H1 (cell line): ENCODE measurements at regions not wholly inside any gene's neighbourhood (a gene's known extent, or its start where the extent isn't known, plus 50 kb on each side); places are given as distances from the start of the nearest gene placed in this dataset.

Experiments
- CTCF ChIA-PET: fragments of 300-600 bp; sonication (Branson Sonifier 250); formaldehyde crosslinking; loops from one replicate; lab custom pipeline; 2021; ENCODE audit not compliant: partially characterized antibody; lab: Charles Lee
- POLR2A ChIA-PET: fragments of 300-600 bp; sonication (Branson Sonifier 250); formaldehyde crosslinking; loops from one replicate; lab custom pipeline; 2021; ENCODE audit warnings: inconsistent platforms; ENCODE audit not compliant: partially characterized antibody; lab: Charles Lee
- DNase-seq, 2 experiments: peaks; one replicate each; pipeline versions ENCODE4 v3.0.0 to v3.0.0-alpha.2; 2010 to 2022; ENCODE audit warnings: low spot score in 2 of 2, low read depth in 1 of 2, mixed read lengths in 1 of 2
- FAIRE-seq: peaks from 2 replicates; lab custom pipeline; 2011; peaks lifted over from hg19 to GRCh38; lab: Jason Lieb, UNC
- H2AFZ ChIP-seq: 2 replicates; pipeline ENCODE4 v1.8.1; 2012; ENCODE audit warnings: low read length, inconsistent platforms
- H2AK5ac ChIP-seq: 2 replicates; pipeline ENCODE4 v1.6.1; 2013; ENCODE audit warnings: low read depth, low read length
- H2BK120ac ChIP-seq: replicated peaks from 2 replicates; pipeline ENCODE3; 2013; ENCODE audit warnings: low read depth, low read length, inconsistent platforms
- H2BK12ac ChIP-seq: 2 replicates; pipeline ENCODE4 v1.6.1; 2013; ENCODE audit warnings: low read depth, low read length
- H2BK15ac ChIP-seq: 2 replicates; pipeline ENCODE4 v1.6.1; 2013; ENCODE audit warnings: low read length
- H2BK20ac ChIP-seq: 2 replicates; pipeline ENCODE4 v1.6.1; 2013; ENCODE audit warnings: low read length
- H2BK5ac ChIP-seq: 2 replicates; pipeline ENCODE4 v1.6.1; 2013; ENCODE audit warnings: low read depth, low read length
- H3K14ac ChIP-seq: 2 replicates; pipeline ENCODE4 v1.6.1; 2013; ENCODE audit warnings: inconsistent platforms; ENCODE audit not compliant: insufficient read length
- H3K18ac ChIP-seq: 2 replicates; pipeline ENCODE4 v1.6.1; 2013; ENCODE audit warnings: low read length; ENCODE audit errors: extremely low read depth
- H3K23ac ChIP-seq: 2 replicates; pipeline ENCODE4 v1.6.1; 2013; ENCODE audit warnings: inconsistent platforms; ENCODE audit not compliant: insufficient read length
- H3K23me2 ChIP-seq: 2 replicates; pipeline ENCODE4 v1.6.1; 2013; ENCODE audit warnings: low read depth, low read length
- H3K27ac ChIP-seq: 2 replicates; pipeline ENCODE4 v1.6.1; 2011; ENCODE audit warnings: low read depth, low read length, inconsistent platforms
- H3K27me3 ChIP-seq, 4 experiments: replicated peaks in 1 of 4; 1 replicate in 1 of 4; 2 replicates in 3 of 4; pipeline versions ENCODE4 v1.6.1 to v1.8.1; 2011 to 2013; ENCODE audit warnings: low read length in 3 of 4, mild to moderate bottlenecking in 3 of 4, inconsistent platforms in 2 of 4, mixed read lengths in 2 of 4, moderate library complexity in 1 of 4; ENCODE audit not compliant: control insufficient read depth in 3 of 4, insufficient read depth in 3 of 4; ENCODE audit errors: extremely low read depth in 1 of 4
- H3K36me3 ChIP-seq, 4 experiments: 2 replicates each; pipeline versions ENCODE4 v1.6.1 to v1.8.1; 2011 to 2013; ENCODE audit warnings: mild to moderate bottlenecking in 4 of 4, low read length in 3 of 4, moderate library complexity in 2 of 4, control low read depth in 1 of 4, inconsistent platforms in 1 of 4; ENCODE audit not compliant: insufficient read depth in 4 of 4, control insufficient read depth in 2 of 4
- H3K4ac ChIP-seq: replicated peaks from 2 replicates; pipeline ENCODE3; 2013; ENCODE audit warnings: low read length, low read depth, mixed read lengths, inconsistent platforms; ENCODE audit not compliant: insufficient read length
- H3K4me1 ChIP-seq, 4 experiments: replicated peaks in 1 of 4; 1 replicate in 1 of 4; 2 replicates in 3 of 4; pipeline versions ENCODE4 v1.6.1 to v1.8.1; 2011 to 2013; ENCODE audit warnings: low read length in 3 of 4, inconsistent platforms in 2 of 4, mixed read lengths in 1 of 4; ENCODE audit not compliant: insufficient read depth in 4 of 4, control insufficient read depth in 3 of 4
- H3K4me2 ChIP-seq, 2 experiments: 2 replicates each; pipeline versions ENCODE4 v1.6.1 to v1.8.1; 2011 to 2013; ENCODE audit warnings: low read depth in 2 of 2, low read length in 2 of 2, control low read depth in 1 of 2, inconsistent platforms in 1 of 2, mild to moderate bottlenecking in 1 of 2; ENCODE audit not compliant: insufficient read depth in 1 of 2
- H3K4me3 ChIP-seq, 4 experiments: fragments of 200-600, 300-600 bp in 1 of 4; sonication (generic), shearing (Covaris generic), sonication (Bioruptor Twin) in 1 of 4; 2 replicates each; pipeline versions ENCODE4 v1.5.1 to v1.8.1; 2011 to 2016; ENCODE audit warnings: low read length in 4 of 4, low read depth in 3 of 4, control low read depth in 2 of 4, inconsistent platforms in 2 of 4, mild to moderate bottlenecking in 2 of 4, mixed read lengths in 1 of 4, moderate library complexity in 1 of 4; ENCODE audit not compliant: insufficient read depth in 2 of 4; ENCODE audit errors: extremely low read depth in 1 of 4
- H3K56ac ChIP-seq: replicated peaks from 2 replicates; pipeline ENCODE3; 2013; ENCODE audit warnings: low read depth, mild to moderate bottlenecking, mixed read lengths, low read length, inconsistent platforms; ENCODE audit not compliant: insufficient read length
- H3K79me1 ChIP-seq: 2 replicates; pipeline ENCODE4 v1.6.1; 2013; ENCODE audit warnings: low read depth, low read length, control low read depth
- H3K79me2 ChIP-seq, 2 experiments: 2 replicates each; pipeline versions ENCODE4 v1.6.1 to v1.8.1; 2012 to 2013; ENCODE audit warnings: low read length in 2 of 2, mild to moderate bottlenecking in 2 of 2, inconsistent platforms in 1 of 2; ENCODE audit not compliant: insufficient read depth in 2 of 2, control insufficient read depth in 1 of 2
- H3K9ac ChIP-seq, 4 experiments: replicated peaks in 1 of 4; 1 replicate in 1 of 4; 2 replicates in 3 of 4; pipeline versions ENCODE4 v1.6.1 to v1.8.1; 2011 to 2013; ENCODE audit warnings: low read depth in 3 of 4, low read length in 3 of 4, control low read depth in 2 of 4, mild to moderate bottlenecking in 2 of 4, moderate library complexity in 2 of 4, inconsistent platforms in 1 of 4; ENCODE audit errors: extremely low read depth in 1 of 4
- H3K9me3 ChIP-seq, 2 experiments: 2 replicates each; pipeline versions ENCODE4 v1.6.1 to v1.8.1; 2012 to 2013; ENCODE audit warnings: mild to moderate bottlenecking in 2 of 2, moderate library complexity in 2 of 2, control low read depth in 1 of 2, inconsistent platforms in 1 of 2, low read depth in 1 of 2, low read length in 1 of 2, mixed read lengths in 1 of 2; ENCODE audit not compliant: insufficient read depth in 2 of 2
- H4K20me1 ChIP-seq, 2 experiments: replicated peaks in 1 of 2; 2 replicates each; pipeline versions ENCODE3 to v1.8.1; 2011 to 2013; ENCODE audit warnings: inconsistent platforms in 2 of 2, low read length in 2 of 2, mild to moderate bottlenecking in 1 of 2; ENCODE audit not compliant: insufficient read depth in 2 of 2, control insufficient read depth in 1 of 2
- H4K5ac ChIP-seq: 2 replicates; pipeline ENCODE4 v1.6.1; 2013; ENCODE audit warnings: low read length, low read depth, mixed read lengths, inconsistent platforms; ENCODE audit not compliant: insufficient read length
- H4K8ac ChIP-seq: 2 replicates; pipeline ENCODE4 v1.8.0; 2013; ENCODE audit warnings: mild to moderate bottlenecking, moderate library complexity, low read length, inconsistent platforms; ENCODE audit not compliant: insufficient read depth; ENCODE audit errors: extremely low read depth
- H4K91ac ChIP-seq: replicated peaks from 2 replicates; pipeline ENCODE3; 2013; ENCODE audit warnings: low read length, mixed read lengths, inconsistent platforms; ENCODE audit not compliant: insufficient read length
- ASH2L ChIP-seq: fragments of 200-600, 300-600 bp; sonication (generic); IDR thresholded peaks from one replicate; pipeline ENCODE4 v1.7.1; 2017; ENCODE audit warnings: low read length
- BCL11A ChIP-seq, 2 experiments: IDR thresholded peaks; one replicate each; pipeline ENCODE4 v1.6.1; 2011; ENCODE audit warnings: low read depth in 2 of 2, low read length in 2 of 2, mild to moderate bottlenecking in 2 of 2
- CTBP2 ChIP-seq: IDR thresholded peaks from 2 replicates; pipeline ENCODE4 v1.7.0; 2011; ENCODE audit warnings: borderline replicate concordance, mild to moderate bottlenecking, moderate library complexity, mixed read lengths, low read length; ENCODE audit not compliant: insufficient read depth, insufficient read length
- EZH2 ChIP-seq: fragments of 200-600 bp; sonication (generic); IDR thresholded peaks from 2 replicates; pipeline ENCODE4 v1.7.1; 2012; ENCODE audit warnings: low read depth, mild to moderate bottlenecking, moderate library complexity, low read length, inconsistent platforms; ENCODE audit not compliant: severe bottlenecking
- MAFK ChIP-seq: IDR thresholded peaks from 2 replicates; pipeline ENCODE4 v1.6.1; 2012; ENCODE audit warnings: low read depth, mild to moderate bottlenecking, improper control_type of control experiment, low read length
- RNF2 ChIP-seq: fragments of 200-900, 300-1000 bp; sonication (generic); IDR thresholded peaks from 2 replicates; pipeline ENCODE4 v1.7.1; 2016; ENCODE audit warnings: borderline replicate concordance, low read depth, mild to moderate bottlenecking, antibody characterized with exemption, low read length; ENCODE audit not compliant: poor library complexity, severe bottlenecking; ENCODE audit errors: missing control alignments
- ZNF274 ChIP-seq: IDR thresholded peaks from 2 replicates; pipeline ENCODE4 v1.7.0; 2012; ENCODE audit warnings: low read length, borderline replicate concordance; ENCODE audit errors: extremely low read depth
- WGBS, 2 experiments: shearing (Covaris generic) in 1 of 2; methylation state at CpG; one replicate each; pipeline versions ENCODE4 v1.1.6 to v1.1.7; 2013 to 2015; ENCODE audit warnings: low lambda C conversion rate in 2 of 2, mixed read lengths in 2 of 2, inconsistent platforms in 1 of 2, low coverage in 1 of 2, missing lambda C conversion rate in 1 of 2; ENCODE audit not compliant: insufficient replicate concordance in 2 of 2, insufficient coverage in 1 of 2, insufficient read length in 1 of 2; ENCODE audit errors: extremely low coverage in 1 of 2, missing lambda C conversion rate in 1 of 2; 5-methylcytosine and 5-hydroxymethylcytosine counted together

DNA sequence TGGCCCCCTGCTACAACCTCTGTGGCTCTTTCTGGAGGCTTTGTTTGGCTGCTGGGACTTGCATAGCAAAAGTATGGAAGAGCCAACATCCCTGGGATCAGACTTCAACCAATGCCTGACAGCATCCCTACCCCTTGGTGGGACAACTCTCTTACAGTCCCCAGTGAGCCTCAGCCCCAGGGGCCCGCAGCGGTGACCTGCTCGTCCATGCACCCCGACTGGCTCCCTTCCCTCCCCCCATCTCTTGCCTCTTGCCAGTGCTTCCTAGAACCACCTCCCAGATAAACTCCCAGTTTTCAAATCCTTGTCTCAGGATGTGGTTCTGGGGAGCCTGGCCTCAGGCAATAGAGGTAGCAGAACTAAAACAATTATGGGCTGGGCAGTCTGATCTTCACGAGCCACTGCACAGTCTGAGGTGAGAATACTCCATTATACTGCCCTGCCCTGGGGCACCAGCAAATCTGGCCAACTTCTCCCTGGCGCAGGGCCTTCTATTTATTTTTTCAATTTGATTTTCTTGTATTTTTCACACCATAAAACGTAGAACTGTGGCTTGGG lies 86.6 kb upstream of the BRD7 start:
- no peak overlapping the region for H2AFZ ChIP-seq
- no peaks in the 10 kb centered on the region for H3K36me3 ChIP-seq
- no peak overlapping the region for H3K4ac ChIP-seq
- H2BK120ac ChIP-seq: no peak overlapping the region
- H3K4me2 ChIP-seq: no peak overlapping the region
- H3K27me3 ChIP-seq: no peaks in the 10 kb centered on the region; a peak in 2 of 7 replicates
- H3K23ac ChIP-seq: no peak overlapping the region
- no peak overlapping the region for H3K4me3 ChIP-seq
- no peak overlapping the region for H2BK15ac ChIP-seq
- H2BK20ac ChIP-seq: no peak overlapping the region
- no peaks in the 10 kb centered on the region for H3K23me2 ChIP-seq
- no peaks in the 10 kb centered on the region for H4K20me1 ChIP-seq
- H3K14ac ChIP-seq: no peak overlapping the region
- no peak overlapping the region for H3K27ac ChIP-seq
- POLR2A ChIA-PET: interaction anchor here (0.5 to 1.3 kb wide), 2 partner anchors 7 to 17 kb away, joined by 3 read pairs; no protein-coding TSS in a partner anchor
- H3K56ac ChIP-seq: no peak overlapping the region
- no peak overlapping the region for H2AK5ac ChIP-seq
- TF ChIP-seq CTBP2: no peak
- no peak for TF ChIP-seq MAFK
- no peak for TF ChIP-seq ASH2L
- TF ChIP-seq RNF2: no peak
- no peak for TF ChIP-seq EZH2
- no peak for TF ChIP-seq ZNF274
- TF ChIP-seq BCL11A (IDR thresholded peaks at IDR 0.05; ENCODE audit: low read depth in 2 of 2, low read length in 2 of 2): no peak
- no peak overlapping the region for H2BK5ac ChIP-seq
- DNase-seq (no peak), FAIRE-seq (no peak)
- H4K8ac ChIP-seq: no peak overlapping the region
- H4K5ac ChIP-seq: no peak overlapping the region
- 91% methylated on average over 5 of the region's 7 CpGs; no CpG with 5 or more reads in 1 of the 2 experiments for WGBS, 2 experiments
- H4K91ac ChIP-seq: no peak overlapping the region
- H3K79me1 ChIP-seq: no peaks in the 10 kb centered on the region
- no peak overlapping the region for H2BK12ac ChIP-seq
- H3K4me1 ChIP-seq: peaks cover 10 to 16% (median 12%) of the 10 kb centered on the region in 4 experiments
- CTCF ChIA-PET: interaction anchor here (0.6 to 3.1 kb wide), 6 partner anchors 10 to 351 kb away, joined by 3 to 25 read pairs (median 3); no protein-coding TSS in a partner anchor
- no peaks in the 10 kb centered on the region for H3K9me3 ChIP-seq
- no peak overlapping the region for H3K18ac ChIP-seq
- H3K79me2 ChIP-seq: no peaks in the 10 kb centered on the region
- H3K9ac ChIP-seq: no peak overlapping the region
